Breast epithelium (tissue), 3 donors: ENCODE measurements at regions not wholly inside any gene's neighbourhood (a gene's known extent, or its start where the extent isn't known, plus 50 kb on each side); places are given as distances from the start of the nearest gene placed in this dataset.

Experiments used
- CTCF ChIP-seq, 3 donors: fragments of 450-650 bp; IDR thresholded peaks; one replicate each; pipeline ENCODE4 v1.5.1; 2016 to 2017; ENCODE audit warnings: antibody characterized with exemption in 3 of 3, mild to moderate bottlenecking in 3 of 3, moderate library complexity in 3 of 3
- POLR2AphosphoS5 ChIP-seq, 3 donors: sonication (generic); formaldehyde crosslinking; IDR thresholded peaks; one replicate each; pipeline ENCODE4 v1.6.1; 2017; ENCODE audit warnings: antibody characterized with exemption in 3 of 3

GRCh38 chr3:181943285-181943684 lies 231.6 kb downstream of the SOX2 start:
- TF ChIP-seq CTCF (IDR thresholded peaks at IDR 0.05) = no peak
- TF ChIP-seq POLR2AphosphoS5 (IDR thresholded peaks at IDR 0.05) = no peak
